Gastroesophageal sphincter (tissue), 4 donors: ENCODE measurements at regions not wholly inside any gene's neighbourhood (a gene's known extent, or its start where the extent isn't known, plus 50 kb on each side); places are given as distances from the start of the nearest gene placed in this dataset.

Experiments used
- ATAC-seq: fragments of 150-250 bp; one replicate; pipeline ENCODE4 v1.9.1; 2016; ENCODE audit warnings: mild to moderate bottlenecking, moderate library complexity
- H3K27ac ChIP-seq, 4 donors: fragments of 200-600 bp; sonication (generic) in 3 of 4; 1 replicate in 3 of 4; 2 replicates in 1 of 4; pipeline ENCODE4 v1.5.1; 2016 to 2019
- H3K27me3 ChIP-seq: fragments of 200-600 bp; sonication (generic); one replicate; pipeline ENCODE4 v1.5.1; 2019
- H3K36me3 ChIP-seq, 2 donors: fragments of 200-600 bp; sonication (generic); one replicate each; pipeline ENCODE4 v1.5.1; 2019; ENCODE audit warnings: control low read depth in 1 of 2
- H3K4me1 ChIP-seq, 3 donors: fragments of 200-600 bp; sonication (generic); 1 replicate in 2 of 3; 2 replicates in 1 of 3; pipeline ENCODE4 v1.5.1; 2016 to 2019; ENCODE audit warnings: control low read depth in 2 of 3
- H3K4me3 ChIP-seq, 2 donors: fragments of 200-600 bp; sonication (generic); one replicate each; pipeline ENCODE4 v1.5.1; 2019; ENCODE audit warnings: mild to moderate bottlenecking in 1 of 2, moderate library complexity in 1 of 2
- H3K9me3 ChIP-seq, 3 donors: fragments of 200-600 bp; sonication (generic); one replicate each; pipeline ENCODE4 v1.5.1; 2017 to 2019; ENCODE audit warnings: control low read depth in 2 of 3
- CTCF ChIP-seq, 4 experiments: fragments of 200-600 bp in 2 of 4; fragments of 450-650 bp in 2 of 4; sonication (generic) in 1 of 4; IDR thresholded peaks; one replicate each; pipeline ENCODE4 v1.5.1; 2017 to 2019; ENCODE audit warnings: antibody characterized with exemption in 4 of 4, mild to moderate bottlenecking in 2 of 4, moderate library complexity in 2 of 4
- EP300 ChIP-seq: sonication (generic); formaldehyde crosslinking; IDR thresholded peaks from one replicate; pipeline ENCODE4 v1.6.1; 2017; ENCODE audit warnings: antibody characterized with exemption, mild to moderate bottlenecking
- POLR2A ChIP-seq, 2 donors: fragments of 450-650 bp; IDR thresholded peaks; one replicate each; pipeline ENCODE4 v1.6.1; 2017; ENCODE audit warnings: antibody characterized with exemption in 2 of 2, mild to moderate bottlenecking in 2 of 2, moderate library complexity in 1 of 2
- POLR2AphosphoS5 ChIP-seq: sonication (generic); formaldehyde crosslinking; IDR thresholded peaks from one replicate; pipeline ENCODE4 v1.6.1; 2017; ENCODE audit warnings: antibody characterized with exemption
- WGBS, 2 donors: methylation state at CpG; one replicate each; pipeline ENCODE4 v1.1.5; 2018; ENCODE audit warnings: low coverage in 1 of 2; 5-methylcytosine and 5-hydroxymethylcytosine counted together

- no peaks in the 10 kb centered on the region for H3K27me3 ChIP-seq
- TF ChIP-seq POLR2AphosphoS5 = no peak
- no peak for TF ChIP-seq EP300
- TF ChIP-seq CTCF (IDR thresholded peaks at IDR 0.05) = no peak
- no peak for TF ChIP-seq POLR2A (IDR thresholded peaks at IDR 0.05)
- H3K27ac ChIP-seq = no peak overlapping the region
- ATAC-seq = no peak
- H3K36me3 ChIP-seq = no peaks in the 10 kb centered on the region
- 62% methylated on average over 1 of the region's 2 CpGs; no CpG with 5 or more reads in 1 of the 2 donors for WGBS, 2 donors
- H3K4me3 ChIP-seq = no peak overlapping the region
- H3K9me3 ChIP-seq = no peaks in the 10 kb centered on the region
- peaks cover 0 to 8% (median 3%) of the 10 kb centered on the region in 3 donors for H3K4me1 ChIP-seq
These were observed 85.8 kb upstream of the ARHGEF3 start for GRCh38 chr3:56887402-56888025.

GRCh38 chr3:56886314-56886713, 84.6 kb upstream of the ARHGEF3 start:
- peaks cover 0 to 8% (median 3%) of the 10 kb centered on the region in 3 donors for H3K4me1 ChIP-seq
- WGBS, 2 donors = 51 to 68% methylated on average over 6 of the region's 6 CpGs
- no peaks in the 10 kb centered on the region for H3K36me3 ChIP-seq
- TF ChIP-seq POLR2A (IDR thresholded peaks at IDR 0.05) = no peak
- no peaks in the 10 kb centered on the region for H3K9me3 ChIP-seq
- H3K27ac ChIP-seq = no peak overlapping the region
- H3K4me3 ChIP-seq = no peak overlapping the region
- no peaks in the 10 kb centered on the region for H3K27me3 ChIP-seq
- ATAC-seq = no peak

- no peaks in the 10 kb centered on the region for H3K27me3 ChIP-seq
- 89 to 90% methylated on average over 2 of the region's 2 CpGs for WGBS, 2 donors
- TF ChIP-seq CTCF (IDR thresholded peaks at IDR 0.05) = no peak
- no peak for TF ChIP-seq POLR2A (IDR thresholded peaks at IDR 0.05)
- no peak for TF ChIP-seq POLR2AphosphoS5
- no peak for TF ChIP-seq EP300
- no peaks in the 10 kb centered on the region for H3K9me3 ChIP-seq
- H3K4me3 ChIP-seq = no peak overlapping the region
- peaks cover 0 to 8% (median 3%) of the 10 kb centered on the region in 3 donors for H3K4me1 ChIP-seq
- ATAC-seq = no peak
- H3K36me3 ChIP-seq = no peaks in the 10 kb centered on the region
- H3K27ac ChIP-seq = no peak overlapping the region
These were observed 84.1 kb upstream of the ARHGEF3 start for GRCh38 chr3:56885879-56886278.

GRCh38 chr3:56885453-56885852, 83.7 kb upstream of the ARHGEF3 start:
- no peak for TF ChIP-seq CTCF (IDR thresholded peaks at IDR 0.05)
- no peak for TF ChIP-seq POLR2AphosphoS5
- no peak for TF ChIP-seq EP300
- TF ChIP-seq POLR2A (IDR thresholded peaks at IDR 0.05) = no peak
- Histone ChIP-seq H3K27ac (no peak overlapping the region), H3K36me3 (no peaks in the 10 kb centered on the region), H3K4me1 (peaks cover 0 to 8% (median 3%) of the 10 kb centered on the region in 3 donors), H3K4me3 (no peak overlapping the region), H3K27me3 (no peaks in the 10 kb centered on the region), H3K9me3 (no peaks in the 10 kb centered on the region)
- ATAC-seq = no peak

- 44 to 75% methylated on average over 4 to 7 of the region's 7 CpGs for WGBS, 2 donors
- Histone ChIP-seq H3K4me1 (peaks cover 0 to 14% (median 3%) of the 10 kb centered on the region in 3 donors), H3K4me3 (no peak overlapping the region), H3K9me3 (no peaks in the 10 kb centered on the region), H3K27ac (no peak overlapping the region), H3K36me3 (no peaks in the 10 kb centered on the region), H3K27me3 (no peaks in the 10 kb centered on the region)
- ATAC-seq = no peak
- no peak for TF ChIP-seq EP300
- TF ChIP-seq POLR2AphosphoS5 = no peak
- no peak for TF ChIP-seq CTCF (IDR thresholded peaks at IDR 0.05)
- TF ChIP-seq POLR2A (IDR thresholded peaks at IDR 0.05) = no peak
These were observed 82.6 kb upstream of the ARHGEF3 start for GRCh38 chr3:56884387-56884786.
